GM19035 (cell line): ENCODE measurements at regions not wholly inside any gene's neighbourhood (a gene's known extent, or its start where the extent isn't known, plus 50 kb on each side); places are given as distances from the start of the nearest gene placed in this dataset.

Experiments
- ATAC-seq: cut with Tn5 transposase; IDR thresholded peaks from one replicate; pipeline ENCODE4 v1.9.1; 2021; ENCODE audit not compliant: unreplicated experiment

GRCh38 chr17:77872199-77872598, 86.3 kb upstream of the TNRC6C start:
- ATAC-seq: no peak

GRCh38 chr17:77872714-77873499, 85.6 kb upstream of the TNRC6C start:
- ATAC-seq: no peak

- ATAC-seq: no peak
Measured at GRCh38 chr17:77873500-77874302, 84.8 kb upstream of the TNRC6C start.

GRCh38 chr17:77874303-77875050, 84.0 kb upstream of the TNRC6C start:
- no peak for ATAC-seq

GRCh38 chr17:77875051-77875780, 83.3 kb upstream of the TNRC6C start:
- no peak for ATAC-seq

GRCh38 chr17:77875881-77876509, 82.5 kb upstream of the TNRC6C start:
- ATAC-seq: no peak

- no peak for ATAC-seq
Measured at GRCh38 chr17:77877036-77877435, 81.5 kb upstream of the TNRC6C start.

- ATAC-seq: no peak
Measured at GRCh38 chr17:77877646-77878355, 80.7 kb upstream of the TNRC6C start.

- ATAC-seq: no peak
Measured at GRCh38 chr17:77879226-77879895, 79.1 kb upstream of the TNRC6C start.

GRCh38 chr17:77879896-77880280, 78.6 kb upstream of the TNRC6C start:
- no peak for ATAC-seq

- no peak for ATAC-seq
Measured at GRCh38 chr17:77880711-77881450, 77.6 kb upstream of the TNRC6C start.

GRCh38 chr17:77881545-77881944, 77.0 kb upstream of the TNRC6C start:
- peak; percentile 84 for ATAC-seq

GRCh38 chr17:77882040-77882439, 76.5 kb upstream of the TNRC6C start:
- ATAC-seq: no peak

GRCh38 chr17:77882481-77883212, 75.9 kb upstream of the TNRC6C start:
- ATAC-seq: no peak

GRCh38 chr17:77883213-77883650, 75.3 kb upstream of the TNRC6C start:
- ATAC-seq: no peak

- no peak for ATAC-seq
Measured at GRCh38 chr17:77884019-77884418, 74.5 kb upstream of the TNRC6C start.

GRCh38 chr17:77884967-77885641, 73.4 kb upstream of the TNRC6C start:
- ATAC-seq: no peak
